NCI-H446 (cell line): ENCODE measurements at regions not wholly inside any gene's neighbourhood (a gene's known extent, or its start where the extent isn't known, plus 50 kb on each side); places are given as distances from the start of the nearest gene placed in this dataset.
A peak's percentile ranks its signal among the peaks of the same experiment; 100 is the strongest.
"Not testable (repeated sequence)": the region's sequence is repeated elsewhere in the genome, so short reads cannot be mapped to it uniquely, and the experiment has no call there.

ENCODE experiments used
- DNase-seq, 2 experiments: peaks; one replicate each; lab custom pipeline; 2025; lab: John Stamatoyannopoulos, UW

DNA sequence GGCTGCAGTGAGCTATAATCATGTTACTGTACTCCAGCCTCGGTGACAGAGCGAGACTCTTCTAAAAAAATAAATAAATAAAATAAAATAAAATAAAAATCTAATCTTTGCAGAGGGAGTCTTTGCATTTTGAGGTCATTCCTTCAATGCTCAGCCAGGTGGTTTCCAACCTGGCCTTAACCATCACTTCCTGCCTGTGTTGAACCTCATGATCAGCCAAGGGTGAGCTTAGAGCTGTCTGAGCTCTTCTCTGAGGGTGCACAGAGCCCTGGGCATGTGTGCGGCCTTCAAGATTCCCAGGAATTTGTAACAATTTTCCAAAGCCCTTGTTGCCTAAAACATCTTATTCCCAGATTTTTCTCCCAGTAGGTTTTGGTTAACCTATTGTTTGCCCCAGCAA is 94.3 kb downstream of the KCNJ12 start:
- DNase-seq: not testable (repeated sequence)

DNA sequence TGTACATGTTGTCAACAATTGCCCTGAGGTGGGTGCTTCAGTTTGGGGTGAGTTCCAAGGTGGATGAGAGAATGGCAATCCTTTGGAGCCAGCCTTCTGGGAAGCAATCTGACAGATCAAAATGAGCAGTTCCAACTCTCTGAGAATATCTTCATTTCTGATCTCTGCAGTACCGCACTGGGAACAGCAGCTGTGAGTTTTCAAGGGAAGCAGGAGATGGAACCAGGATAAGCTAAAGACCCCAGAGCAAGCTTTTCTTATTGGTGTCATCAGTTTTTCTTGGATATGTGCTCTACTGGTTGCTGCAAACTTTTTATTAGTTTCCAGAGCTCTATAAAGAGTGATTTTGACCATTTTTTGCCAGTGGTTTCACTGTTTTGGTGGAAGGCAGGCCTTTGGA is 94.7 kb downstream of the KCNJ12 start:
- no peak for DNase-seq

DNA sequence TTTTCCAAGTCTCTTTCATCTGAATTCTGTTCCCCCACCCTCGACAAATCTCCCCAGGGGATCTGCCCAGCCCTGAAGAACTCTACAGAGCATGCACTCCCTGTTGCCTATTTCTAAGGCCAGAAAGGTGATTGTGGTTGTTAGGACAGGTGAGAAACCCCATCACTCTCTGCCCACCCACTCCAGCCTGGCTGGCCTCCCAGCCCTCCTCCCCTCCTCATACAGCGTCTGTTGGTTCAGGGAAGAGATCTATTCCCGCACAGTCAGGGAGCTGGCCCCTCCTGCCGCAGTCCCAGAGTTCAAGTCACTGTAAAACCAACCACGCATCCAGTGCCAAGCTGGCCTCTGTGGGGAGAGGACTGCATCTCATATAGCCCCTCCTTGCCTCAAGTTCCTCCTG is 98.7 kb downstream of the KCNJ12 start:
- no peak for DNase-seq

DNA sequence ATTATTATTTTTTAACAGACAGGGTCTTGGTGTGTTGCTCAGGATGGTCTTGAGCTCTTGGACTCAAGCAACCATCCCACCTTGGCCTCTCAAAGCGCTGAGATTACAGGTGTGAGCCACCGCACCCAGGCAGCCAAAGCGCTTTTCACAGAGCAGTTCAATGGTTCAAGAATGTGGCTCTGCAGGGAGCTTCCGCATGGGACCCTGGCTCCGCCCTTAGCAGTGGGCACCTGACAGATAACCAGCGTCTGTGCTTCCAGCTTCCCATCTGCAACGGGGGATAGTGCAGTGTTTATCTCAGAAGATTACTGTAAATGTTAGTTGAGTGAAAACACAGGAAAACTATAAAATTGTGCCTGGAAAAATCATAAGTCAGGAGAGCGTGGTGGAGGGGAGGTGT is 99.4 kb downstream of the KCNJ12 start:
- no peak for DNase-seq

DNA sequence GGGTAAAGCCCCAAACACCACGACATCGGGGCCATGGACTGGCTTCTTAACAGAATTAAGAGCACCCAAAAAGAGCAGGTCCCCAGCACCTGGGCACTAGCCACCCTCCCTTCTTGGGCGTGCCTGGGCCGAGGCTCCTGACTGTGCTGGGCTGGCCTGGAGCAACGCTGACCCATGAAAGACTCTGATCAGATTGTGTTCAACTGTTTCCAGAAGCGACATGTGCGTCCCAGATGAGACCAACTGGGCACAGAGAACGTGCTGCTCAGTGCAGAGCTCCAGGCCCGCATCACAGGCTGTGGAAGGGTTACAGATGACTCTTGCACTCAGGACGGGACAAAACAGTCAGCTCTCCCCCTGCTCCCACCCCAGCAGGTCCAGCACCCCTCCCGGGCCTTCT is 100.7 kb downstream of the KCNJ12 start:
- DNase-seq: no peak

DNA sequence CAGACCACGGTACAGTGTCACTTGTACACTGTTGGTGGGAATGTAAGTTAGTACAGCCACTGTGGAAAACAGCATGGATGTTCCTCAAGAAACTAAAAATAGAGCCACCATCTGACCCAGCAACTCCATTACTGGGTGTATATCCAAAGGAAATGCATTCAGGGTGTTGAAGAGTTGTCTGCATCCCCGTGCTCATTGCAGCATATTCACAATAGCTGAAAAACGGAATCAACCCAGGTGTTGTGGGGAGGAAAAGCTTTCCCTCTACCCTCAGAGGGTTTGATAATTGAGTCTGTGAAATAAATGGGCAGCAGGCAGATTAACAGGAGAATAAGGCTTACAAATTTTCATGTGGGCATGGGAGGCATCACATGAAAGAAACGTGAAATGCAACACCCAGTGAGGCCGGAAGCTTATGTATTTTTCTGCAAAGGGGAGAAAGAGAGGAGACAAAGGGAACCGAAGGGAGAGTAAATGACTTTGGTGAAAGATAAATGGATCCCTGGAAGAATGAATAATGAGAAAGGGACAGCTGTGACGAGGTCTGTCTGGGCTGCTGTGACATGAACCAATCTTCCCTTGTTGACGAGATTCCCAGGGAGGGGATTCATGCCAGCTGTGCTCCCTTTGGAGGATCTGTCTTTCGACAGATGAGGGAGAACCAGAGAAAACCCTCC is 106.2 kb downstream of the KCNJ12 start:
- DNase-seq: no peak

DNA sequence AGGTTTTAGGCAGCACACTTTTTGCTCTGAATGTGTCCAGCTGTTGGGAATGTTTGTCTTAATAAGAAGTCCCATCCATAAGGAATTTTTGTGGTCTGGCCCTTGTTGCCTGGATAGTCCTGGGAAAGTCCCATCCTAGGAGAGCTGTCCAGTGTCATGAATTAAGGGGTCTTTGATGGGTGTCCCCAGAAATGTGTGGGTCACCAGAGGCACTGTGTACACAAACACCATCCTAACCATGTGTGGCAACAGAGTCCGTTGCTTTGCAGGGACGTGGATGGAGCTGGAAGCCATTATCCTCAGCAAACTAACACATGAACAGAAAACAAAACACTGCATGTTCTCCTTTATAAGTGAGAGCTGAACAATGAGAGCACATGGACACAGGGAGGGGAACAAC is 111.9 kb downstream of the KCNJ12 start:
- DNase-seq: not testable (repeated sequence)

DNA sequence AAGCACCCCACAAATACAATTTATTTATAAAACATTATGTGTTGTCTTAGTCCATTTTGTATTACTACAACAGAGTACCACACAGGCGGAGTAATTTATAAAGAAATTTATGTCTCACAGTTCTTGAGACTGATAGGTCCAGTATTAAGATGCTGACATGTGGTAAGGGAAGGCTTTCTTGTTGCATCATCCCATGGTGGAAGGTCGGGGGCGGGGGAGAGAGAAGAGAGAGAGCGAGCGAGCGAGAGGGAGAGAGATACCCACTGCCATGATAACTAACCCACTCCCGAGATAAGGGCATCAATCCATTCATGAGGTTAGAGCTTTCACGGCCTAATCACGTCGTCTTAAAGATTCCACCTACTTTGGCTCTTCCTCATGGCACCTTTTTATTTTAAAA is 117.8 kb downstream of the KCNJ12 start:
- no peak for DNase-seq

DNA sequence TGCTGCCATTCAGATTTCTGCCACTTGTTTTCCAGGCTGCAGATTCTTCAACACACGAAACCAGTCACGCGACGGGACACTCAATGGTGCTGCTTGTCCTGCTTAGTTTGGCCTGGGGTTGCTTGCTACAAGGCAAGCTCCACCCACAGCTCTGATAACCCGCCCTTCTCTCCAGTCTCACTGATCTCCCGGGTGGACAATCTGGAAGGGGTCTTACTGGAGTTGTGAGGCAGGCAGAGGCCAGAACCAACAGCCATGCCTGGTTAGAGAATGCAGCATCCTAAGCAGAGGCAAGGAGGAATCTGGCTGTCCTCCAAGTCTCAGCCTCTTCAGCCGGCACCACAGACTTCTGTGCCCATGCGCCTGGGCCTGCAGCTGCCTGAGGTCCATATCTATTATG is 119.1 kb downstream of the KCNJ12 start:
- peak in 1 of 2 experiments; percentile 6 for DNase-seq

DNA sequence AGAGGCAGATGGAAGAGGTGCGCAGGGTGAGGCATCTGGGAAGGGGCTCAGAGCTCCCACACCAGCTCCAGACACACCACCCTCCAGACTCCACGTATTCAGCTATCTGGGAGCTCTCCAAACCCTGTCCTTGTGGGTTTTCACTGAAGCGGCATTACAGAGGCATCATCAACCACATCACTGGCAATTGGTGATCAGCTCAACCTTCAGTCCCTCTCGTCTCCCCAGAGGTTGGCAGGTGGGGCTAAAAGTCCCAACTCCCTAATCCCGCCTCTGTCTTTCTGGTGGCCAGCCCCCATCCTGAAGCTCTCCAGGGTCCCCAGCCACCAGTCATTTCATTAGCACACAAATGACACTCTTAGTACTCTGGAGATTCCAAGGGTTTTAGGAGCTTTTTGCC is 123.9 kb downstream of the KCNJ12 start:
- no peak for DNase-seq

DNA sequence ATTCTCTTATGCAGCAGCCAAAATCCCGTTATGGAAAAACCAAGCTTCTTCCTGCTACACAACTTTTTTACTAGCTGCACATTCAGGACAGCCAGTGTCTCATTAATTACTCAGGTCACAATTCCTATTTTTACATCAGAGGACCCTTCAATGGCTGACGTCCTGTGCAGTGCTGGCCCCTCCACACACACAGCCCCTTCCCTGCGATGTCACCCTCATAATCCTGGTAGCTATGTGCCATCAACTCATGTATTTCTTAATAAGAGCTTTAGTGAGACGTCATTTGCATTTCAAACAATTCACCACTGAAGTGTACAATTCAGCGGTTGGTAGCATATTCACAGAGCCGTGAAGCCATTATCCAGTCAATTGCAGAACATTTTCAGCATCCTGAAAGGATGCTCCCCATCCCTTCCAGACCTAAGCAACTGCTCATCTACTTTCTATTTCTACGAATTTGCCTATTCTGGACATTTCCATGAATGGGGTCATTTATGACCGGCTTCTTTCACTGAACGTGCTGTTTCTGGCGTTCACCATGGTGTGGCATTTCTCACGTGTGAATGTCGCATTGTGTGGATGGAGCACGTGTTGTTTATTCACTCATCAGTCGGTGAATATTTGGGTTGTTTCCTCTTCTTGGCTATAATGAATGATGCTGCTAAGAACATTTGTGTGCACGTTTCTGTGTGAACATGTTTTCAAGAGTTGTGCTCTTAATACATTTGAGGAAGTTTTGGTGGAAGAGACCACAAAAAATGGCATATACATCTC is 126.0 kb downstream of the KCNJ12 start:
- not testable (repeated sequence) for DNase-seq

DNA sequence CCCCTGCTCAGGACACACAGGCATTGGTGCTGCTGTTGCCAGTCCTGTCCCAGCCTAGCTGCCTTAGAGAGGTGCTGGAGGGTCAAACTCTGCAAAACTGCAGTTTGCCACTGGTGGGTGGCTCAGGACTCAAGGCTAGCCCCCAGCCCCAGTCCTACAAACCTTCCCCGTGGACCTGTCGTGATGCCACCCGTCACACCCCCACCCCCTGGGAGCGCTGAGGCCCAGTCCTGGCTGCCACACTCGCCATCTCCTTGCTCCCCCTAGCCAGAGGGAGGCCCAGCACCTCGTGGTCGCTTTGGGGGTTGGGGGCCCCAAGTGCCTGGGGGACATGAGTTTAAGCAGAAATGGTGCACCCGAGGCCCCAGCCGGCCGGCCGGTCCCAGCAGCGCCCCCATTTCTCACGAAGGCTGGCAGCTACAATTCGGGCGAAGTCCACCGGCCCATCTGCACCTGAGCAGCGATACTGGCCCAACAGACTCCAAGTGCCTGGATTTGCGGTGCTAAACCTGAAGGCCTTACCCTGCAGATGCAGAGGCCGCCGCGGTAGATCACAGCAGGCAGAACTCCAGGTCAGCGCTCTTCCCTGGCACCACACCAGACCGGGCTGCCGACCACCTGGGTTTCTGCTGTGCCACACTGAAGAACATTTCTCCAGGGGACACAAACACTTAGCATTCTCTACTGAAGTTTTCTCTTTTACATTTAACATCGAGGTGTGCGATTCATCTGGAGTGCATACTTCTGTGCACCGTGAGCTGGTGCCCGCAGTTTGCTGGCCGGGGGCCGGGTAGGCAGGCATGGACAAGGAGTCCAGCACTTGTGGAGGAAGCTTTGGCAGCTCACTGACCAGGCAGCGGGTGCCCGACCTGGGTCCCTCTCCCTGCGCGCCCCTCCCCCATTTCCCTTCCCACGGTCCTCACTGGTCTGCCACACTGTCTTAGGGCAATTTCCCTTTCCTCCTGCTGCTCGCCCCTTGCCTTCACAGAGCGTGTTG is 130.0 kb downstream of the KCNJ12 start:
- no peak for DNase-seq

DNA sequence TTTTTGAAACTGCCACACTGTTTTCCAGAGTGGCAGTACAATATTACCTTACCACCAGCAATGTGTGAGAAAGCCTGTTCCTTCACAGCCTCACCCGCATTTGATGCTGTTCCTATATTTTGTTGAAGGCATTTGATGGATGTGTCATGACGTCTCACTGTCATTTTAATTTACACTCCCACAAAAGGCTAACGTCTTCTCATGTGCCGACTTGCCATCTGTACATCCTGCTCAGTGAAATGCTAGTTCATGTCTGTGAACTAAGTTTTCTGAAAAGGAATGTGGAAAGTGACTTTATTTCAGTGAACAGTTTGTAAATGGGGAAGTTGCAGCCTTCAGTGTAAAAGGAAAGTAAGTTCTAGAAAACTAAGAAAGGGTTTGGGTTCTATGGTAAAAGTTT is 131.6 kb downstream of the KCNJ12 start:
- DNase-seq: not testable (repeated sequence)

DNA sequence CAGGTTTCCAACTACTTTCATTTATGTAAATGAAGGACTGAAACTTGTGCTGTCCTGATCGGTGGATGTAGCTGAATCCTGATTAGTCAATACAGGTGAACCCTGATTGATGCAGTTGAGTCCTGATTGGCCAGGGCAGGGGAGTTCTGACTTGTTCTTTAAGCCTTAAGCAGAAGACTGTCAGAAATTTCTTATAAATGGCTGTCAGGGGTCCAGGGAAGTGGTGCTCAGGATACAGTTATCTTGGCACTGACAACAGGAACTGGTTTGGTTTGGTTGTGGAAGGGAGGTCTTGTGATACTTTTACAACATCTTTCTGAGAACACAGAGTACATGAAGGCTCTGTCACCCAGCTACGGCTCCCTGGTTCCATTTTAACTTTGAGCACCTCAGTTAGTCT is 132.1 kb downstream of the KCNJ12 start:
- DNase-seq: no peak

DNA sequence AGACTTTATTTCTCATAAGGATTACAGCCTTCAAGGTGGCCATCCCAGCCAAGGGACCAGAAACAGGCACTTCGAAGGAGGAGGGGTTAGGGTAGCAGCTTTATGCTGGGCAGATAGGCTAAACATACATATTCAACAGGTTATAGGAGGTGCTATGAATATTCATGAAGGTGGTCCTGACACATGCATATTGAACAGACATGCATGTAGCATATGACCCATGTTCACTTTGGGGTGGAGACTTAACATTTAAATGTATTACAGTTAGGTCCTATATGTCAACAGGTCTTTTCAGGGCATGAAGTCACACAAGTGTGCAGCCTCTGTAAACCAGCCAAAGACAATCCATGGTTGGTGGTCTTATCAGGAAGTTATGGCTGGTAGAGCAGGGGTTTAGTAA is 133.2 kb downstream of the KCNJ12 start:
- not testable (repeated sequence) for DNase-seq

DNA sequence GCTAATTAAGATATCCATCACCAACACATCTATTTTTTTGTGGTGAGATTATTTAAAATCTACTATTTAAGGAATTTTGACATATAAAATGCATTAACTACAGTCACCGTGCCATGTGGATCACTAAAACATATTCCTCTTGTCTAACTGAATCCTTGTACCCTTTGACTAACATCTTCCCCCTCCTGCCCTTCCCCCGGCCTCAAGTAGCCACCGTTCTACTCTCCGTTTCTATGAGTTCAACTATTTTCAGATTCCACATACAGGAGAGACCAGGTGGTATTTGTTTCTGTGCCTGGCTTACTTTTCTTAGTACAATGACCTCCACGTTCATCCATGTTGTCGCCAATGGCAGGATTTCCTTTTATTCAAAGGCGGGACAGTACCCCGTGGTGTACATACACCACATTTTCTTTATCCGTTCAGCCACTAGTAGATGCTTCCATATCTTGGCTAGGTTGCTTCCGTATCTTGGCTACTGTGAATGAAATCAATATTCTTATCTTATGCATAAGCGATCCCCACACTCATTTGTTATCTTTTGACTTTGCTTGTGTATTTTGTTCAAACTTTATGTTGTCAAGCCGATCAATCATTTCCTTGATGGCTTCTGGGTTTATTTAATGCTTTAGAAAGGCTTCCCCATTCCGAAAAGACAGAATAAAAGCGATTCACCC is 134.7 kb downstream of the KCNJ12 start:
- no peak for DNase-seq

DNA sequence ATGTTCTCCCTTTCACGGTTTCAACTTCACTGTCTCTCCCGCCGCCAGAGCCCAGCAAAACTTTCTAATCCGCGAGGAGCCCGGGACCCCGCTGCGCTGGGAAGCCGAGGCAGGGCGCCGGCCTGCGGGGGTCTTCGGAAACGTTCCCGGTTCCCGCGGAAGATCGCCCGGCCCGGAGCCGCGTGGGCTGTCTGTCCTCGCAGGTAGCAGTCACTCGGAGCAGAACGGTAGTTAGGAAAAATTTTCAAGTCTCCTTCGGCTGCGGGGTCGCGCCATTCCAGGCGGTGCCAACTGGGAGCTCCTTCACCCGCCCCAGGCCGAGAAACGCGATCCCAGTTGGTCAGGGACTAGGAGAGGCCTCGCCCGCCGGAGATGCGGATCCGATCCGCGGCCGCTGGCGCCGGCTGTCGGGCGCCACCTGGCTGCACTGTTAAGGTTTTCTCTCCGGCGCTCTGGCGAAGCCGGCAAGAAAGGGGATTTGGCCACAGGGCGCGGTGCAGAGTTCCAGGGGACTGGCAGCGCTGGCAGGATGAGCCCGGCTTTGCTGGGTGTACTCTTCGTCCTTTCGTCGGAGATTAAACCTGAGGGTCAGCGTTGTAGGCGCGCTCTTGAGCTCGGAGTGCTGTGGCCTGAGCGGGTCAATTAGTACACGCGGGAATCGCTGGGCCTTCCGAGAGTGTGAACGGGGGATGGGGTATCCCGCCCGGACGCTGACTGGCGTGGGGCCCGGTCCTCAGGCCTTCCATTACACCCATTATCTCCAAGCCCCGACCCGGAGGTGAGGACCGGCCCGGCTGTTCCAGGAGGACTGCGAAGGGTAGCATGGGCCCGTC is 135.4 kb downstream of the KCNJ12 start:
- DNase-seq: peak in 1 of 2 experiments; percentile 77

DNA sequence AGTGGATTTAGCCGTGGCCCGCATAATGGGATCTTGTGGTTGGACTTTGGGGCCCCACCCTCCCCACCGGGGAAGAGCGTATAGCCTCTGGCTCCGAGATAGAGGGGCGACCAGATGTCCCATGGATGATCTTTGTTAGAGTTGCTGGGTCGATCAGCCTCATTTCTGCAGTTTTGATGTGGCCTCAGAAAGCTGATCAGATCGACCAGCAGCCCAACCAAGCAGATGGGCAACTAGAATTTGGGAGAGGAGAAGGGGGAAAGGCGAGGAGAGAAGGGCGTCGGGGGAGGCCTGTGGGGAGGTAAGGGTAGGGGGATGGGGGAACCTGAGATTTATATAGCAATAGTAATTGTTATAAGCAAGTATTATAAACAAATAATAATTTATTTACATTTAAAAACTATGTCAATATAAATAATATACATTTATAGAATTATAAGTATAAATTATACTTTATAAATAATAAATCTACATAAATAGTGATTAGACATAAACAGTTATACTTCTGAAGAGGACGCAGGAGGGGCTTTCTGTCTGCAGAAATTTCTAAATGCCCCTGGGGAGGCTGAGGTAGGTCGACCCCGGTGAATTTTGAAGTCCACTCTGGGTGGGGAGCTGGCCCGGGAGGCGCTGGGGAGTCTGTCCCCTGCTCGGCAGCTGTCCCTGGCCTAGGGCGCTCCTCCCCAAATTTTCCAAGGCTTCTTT is 136.3 kb downstream of the KCNJ12 start:
- no peak for DNase-seq

DNA sequence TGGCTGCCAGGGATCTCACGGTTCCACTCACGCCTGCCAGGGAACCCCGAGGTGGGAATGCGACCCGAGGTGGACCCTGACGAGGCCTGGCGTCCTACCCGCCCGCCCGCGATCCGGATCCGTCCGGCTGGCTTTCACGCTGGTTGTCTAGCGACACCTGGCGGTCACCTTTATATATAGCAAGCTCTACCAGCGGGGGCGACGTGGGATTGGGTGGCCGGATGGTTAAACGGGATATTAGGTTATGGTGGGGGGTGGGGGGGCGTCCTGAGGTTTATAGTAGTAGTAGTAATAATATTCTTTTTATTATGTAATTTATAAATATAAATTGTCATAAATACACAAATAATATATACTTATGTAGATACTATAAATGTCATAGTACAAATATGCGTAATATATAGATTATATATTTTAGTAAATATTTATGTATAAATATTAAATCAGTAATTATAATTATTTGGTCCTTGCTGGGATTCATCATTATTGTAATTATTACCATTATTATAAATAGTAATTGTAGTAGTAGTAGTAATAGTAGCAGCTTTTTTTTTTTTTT is 136.9 kb downstream of the KCNJ12 start:
- DNase-seq: peak; percentile 56 to 87

DNA sequence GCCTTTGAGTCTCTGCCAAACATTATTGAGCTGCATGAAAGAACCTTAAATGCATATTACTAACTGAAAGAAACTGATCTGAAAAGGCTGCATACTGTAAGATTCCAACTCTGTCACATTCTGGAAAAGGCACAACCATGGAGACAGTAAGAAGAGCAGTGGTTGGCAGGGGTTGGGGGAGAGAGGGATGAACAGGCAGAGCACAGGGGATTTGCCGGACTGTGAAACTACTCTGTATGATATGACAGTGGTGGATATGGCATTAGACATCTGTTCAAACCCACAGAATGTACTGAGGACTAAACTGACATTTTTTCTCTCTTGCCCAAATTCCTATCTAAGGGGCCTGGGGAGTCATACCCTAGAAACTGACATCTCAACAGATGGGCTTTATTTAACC is 138.4 kb downstream of the KCNJ12 start:
- DNase-seq: not testable (repeated sequence)
